ENCODE measurements at regions not wholly inside any gene's neighbourhood (a gene's known extent, or its start where the extent isn't known, plus 50 kb on each side); places are given as distances from the start of the nearest gene placed in this dataset.

- Histone ChIP-seq H3K36me3 (ENCODE audit: control insufficient read depth, insufficient read depth, low read length) (no peaks in the 10 kb centered on the region), H3K27me3 (ENCODE audit: control insufficient read depth, insufficient read depth, low read length) (no peaks in the 10 kb centered on the region), H3K4me3 (ENCODE audit: low read depth, low read length) (no peak overlapping the region)
- DNase-seq (ENCODE audit: low read depth) = no peak
- no peak for FAIRE-seq
- no peak for TF ChIP-seq CTCF (IDR thresholded peaks at IDR 0.05; ENCODE audit: insufficient read depth, low read length, severe bottlenecking)
Observed at GRCh38 chr2:123095219-123095835, 929.8 kb upstream of the CNTNAP5 start.

- no peak for TF ChIP-seq CTCF (IDR thresholded peaks at IDR 0.05; ENCODE audit: insufficient read depth, low read length, severe bottlenecking)
- Histone ChIP-seq H3K27me3 (ENCODE audit: control insufficient read depth, insufficient read depth, low read length) (no peaks in the 10 kb centered on the region), H3K4me3 (ENCODE audit: low read depth, low read length) (no peak overlapping the region), H3K36me3 (ENCODE audit: control insufficient read depth, insufficient read depth, low read length) (no peaks in the 10 kb centered on the region)
- DNase-seq (ENCODE audit: low read depth) (no peak), FAIRE-seq (no peak)
Observed at GRCh38 chr2:123098619-123099018, 926.5 kb upstream of the CNTNAP5 start.

GRCh38 chr2:123101434-123101833 lies 923.7 kb upstream of the CNTNAP5 start:
- no peaks in the 10 kb centered on the region for H3K27me3 ChIP-seq (ENCODE audit: control insufficient read depth, insufficient read depth, low read length)
- FAIRE-seq = no peak

GRCh38 chr2:123103902-123104301 lies 921.2 kb upstream of the CNTNAP5 start:
- DNase-seq (ENCODE audit: low read depth) (no peak), FAIRE-seq (no peak)
- Histone ChIP-seq H3K36me3 (ENCODE audit: control insufficient read depth, insufficient read depth, low read length) (no peaks in the 10 kb centered on the region), H3K27me3 (ENCODE audit: control insufficient read depth, insufficient read depth, low read length) (no peaks in the 10 kb centered on the region), H3K4me3 (ENCODE audit: low read depth, low read length) (no peak overlapping the region)
- TF ChIP-seq CTCF (IDR thresholded peaks at IDR 0.05; ENCODE audit: insufficient read depth, low read length, severe bottlenecking) = no peak

More at GRCh38 chr2:123101434-123101833, 923.7 kb upstream of the CNTNAP5 start:
- no peak for TF ChIP-seq CTCF (IDR thresholded peaks at IDR 0.05; ENCODE audit: insufficient read depth, low read length, severe bottlenecking)
- Histone ChIP-seq H3K4me3 (ENCODE audit: low read depth, low read length) (no peak overlapping the region), H3K36me3 (ENCODE audit: control insufficient read depth, insufficient read depth, low read length) (no peaks in the 10 kb centered on the region)
- no peak for DNase-seq (ENCODE audit: low read depth)

GRCh38 chr2:123116595-123116994 lies 908.5 kb upstream of the CNTNAP5 start:
- H3K4me3 ChIP-seq (ENCODE audit: low read depth, low read length) = no peak overlapping the region
- no peaks in the 10 kb centered on the region for H3K36me3 ChIP-seq (ENCODE audit: control insufficient read depth, insufficient read depth, low read length)
- FAIRE-seq (no peak), DNase-seq (ENCODE audit: low read depth) (no peak)
- no peak for TF ChIP-seq CTCF (IDR thresholded peaks at IDR 0.05; ENCODE audit: insufficient read depth, low read length, severe bottlenecking)
- no peaks in the 10 kb centered on the region for H3K27me3 ChIP-seq (ENCODE audit: control insufficient read depth, insufficient read depth, low read length)

- no peaks in the 10 kb centered on the region for H3K36me3 ChIP-seq (ENCODE audit: control insufficient read depth, insufficient read depth, low read length)
- no peak for DNase-seq (ENCODE audit: low read depth)
- H3K27me3 ChIP-seq (ENCODE audit: control insufficient read depth, insufficient read depth, low read length) = no peaks in the 10 kb centered on the region
- H3K4me3 ChIP-seq (ENCODE audit: low read depth, low read length) = no peak overlapping the region
- no peak for FAIRE-seq
- no peak for TF ChIP-seq CTCF (IDR thresholded peaks at IDR 0.05; ENCODE audit: insufficient read depth, low read length, severe bottlenecking)
Observed at GRCh38 chr2:123127236-123127635, 897.9 kb upstream of the CNTNAP5 start.

All from bronchial epithelial cell (primary cell).